ENCODE measurements at regions not wholly inside any gene's neighbourhood (a gene's known extent, or its start where the extent isn't known, plus 50 kb on each side); places are given as distances from the start of the nearest gene placed in this dataset.

- DNase-seq (ENCODE audit: low read depth): no peak
- Histone ChIP-seq H3K4me3 (ENCODE audit: low read depth, low read length) (no peak overlapping the region), H3K27me3 (ENCODE audit: control insufficient read depth, insufficient read depth, low read length) (no peaks in the 10 kb centered on the region), H3K36me3 (ENCODE audit: control insufficient read depth, insufficient read depth, low read length) (no peaks in the 10 kb centered on the region)
- FAIRE-seq: no peak
- TF ChIP-seq CTCF (IDR thresholded peaks at IDR 0.05; ENCODE audit: insufficient read depth, low read length, severe bottlenecking): no peak
Observed at GRCh38 chr1:184164536-184164935, 113.0 kb downstream of the TSEN15 start.

- no peak for FAIRE-seq
- H3K27me3 ChIP-seq (ENCODE audit: control insufficient read depth, insufficient read depth, low read length): no peaks in the 10 kb centered on the region
- no peak overlapping the region for H3K4me3 ChIP-seq (ENCODE audit: low read depth, low read length)
- no peaks in the 10 kb centered on the region for H3K36me3 ChIP-seq (ENCODE audit: control insufficient read depth, insufficient read depth, low read length)
- no peak for DNase-seq (ENCODE audit: low read depth)
- TF ChIP-seq CTCF (IDR thresholded peaks at IDR 0.05; ENCODE audit: insufficient read depth, low read length, severe bottlenecking): no peak
Observed at GRCh38 chr1:184166485-184166884, 115.0 kb downstream of the TSEN15 start.

GRCh38 chr1:184167352-184167751, 115.8 kb downstream of the TSEN15 start:
- no peaks in the 10 kb centered on the region for H3K36me3 ChIP-seq (ENCODE audit: control insufficient read depth, insufficient read depth, low read length)
- peaks cover 1% of the 10 kb centered on the region for H3K27me3 ChIP-seq (ENCODE audit: control insufficient read depth, insufficient read depth, low read length)
- DNase-seq (ENCODE audit: low read depth) (no peak), FAIRE-seq (no peak)
- TF ChIP-seq CTCF (IDR thresholded peaks at IDR 0.05; ENCODE audit: insufficient read depth, low read length, severe bottlenecking): no peak
- no peak overlapping the region for H3K4me3 ChIP-seq (ENCODE audit: low read depth, low read length)

GRCh38 chr1:184170719-184171118, 119.2 kb downstream of the TSEN15 start:
- H3K27me3 ChIP-seq (ENCODE audit: control insufficient read depth, insufficient read depth, low read length): peaks cover 1% of the 10 kb centered on the region
- no peak for TF ChIP-seq CTCF (IDR thresholded peaks at IDR 0.05; ENCODE audit: insufficient read depth, low read length, severe bottlenecking)
- FAIRE-seq: no peak
- no peak overlapping the region for H3K4me3 ChIP-seq (ENCODE audit: low read depth, low read length)
- H3K36me3 ChIP-seq (ENCODE audit: control insufficient read depth, insufficient read depth, low read length): no peaks in the 10 kb centered on the region
- no peak for DNase-seq (ENCODE audit: low read depth)

GRCh38 chr1:184176058-184176457, 124.5 kb downstream of the TSEN15 start:
- Histone ChIP-seq H3K36me3 (ENCODE audit: control insufficient read depth, insufficient read depth, low read length) (no peaks in the 10 kb centered on the region), H3K27me3 (ENCODE audit: control insufficient read depth, insufficient read depth, low read length) (peaks cover 1% of the 10 kb centered on the region), H3K4me3 (ENCODE audit: low read depth, low read length) (no peak overlapping the region)
- FAIRE-seq: no peak
- TF ChIP-seq CTCF (IDR thresholded peaks at IDR 0.05; ENCODE audit: insufficient read depth, low read length, severe bottlenecking): no peak
- no peak for DNase-seq (ENCODE audit: low read depth)

GRCh38 chr1:184181044-184181443, 129.5 kb downstream of the TSEN15 start:
- H3K27me3 ChIP-seq (ENCODE audit: control insufficient read depth, insufficient read depth, low read length): no peaks in the 10 kb centered on the region
- H3K36me3 ChIP-seq (ENCODE audit: control insufficient read depth, insufficient read depth, low read length): no peaks in the 10 kb centered on the region
- no peak overlapping the region for H3K4me3 ChIP-seq (ENCODE audit: low read depth, low read length)
- DNase-seq (ENCODE audit: low read depth) (no peak), FAIRE-seq (no peak)
- TF ChIP-seq CTCF (IDR thresholded peaks at IDR 0.05; ENCODE audit: insufficient read depth, low read length, severe bottlenecking): no peak
